ENCODE measurements at regions not wholly inside any gene's neighbourhood (a gene's known extent, or its start where the extent isn't known, plus 50 kb on each side); places are given as distances from the start of the nearest gene placed in this dataset.

DNA sequence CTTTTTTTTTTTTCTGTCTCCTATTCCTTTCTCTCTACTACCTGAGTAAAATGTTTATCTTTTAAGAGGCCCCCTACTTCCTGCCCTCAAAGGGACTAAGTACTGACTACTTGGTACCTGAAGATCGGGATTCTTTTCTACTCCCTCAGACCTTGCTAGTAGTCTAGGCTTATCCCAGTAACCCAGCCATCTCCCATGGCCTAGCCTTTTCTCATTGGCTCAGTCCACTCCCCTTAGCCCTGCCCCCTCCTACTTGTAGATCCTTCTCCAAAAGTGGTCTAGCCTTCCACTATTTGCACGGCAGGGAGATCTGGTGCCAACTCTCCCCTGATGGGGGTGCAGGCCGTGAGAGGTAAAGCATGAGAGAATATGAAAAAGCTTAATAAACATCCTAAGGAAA is 133.7 kb downstream of the RCN1 start:
- H3K4me3 Mint-ChIP-seq (ENCODE audit: low read depth, unreplicated experiment): no peak overlapping the region
- H3K27me3 Mint-ChIP-seq (ENCODE audit: unreplicated experiment): peaks cover 74% of the 10 kb centered on the region
- intact Hi-C loops (cut with micrococcal nuclease; ENCODE audit: unreplicated experiment): no loop called here
- no peaks in the 10 kb centered on the region for H3K9me3 Mint-ChIP-seq (ENCODE audit: low read depth, unreplicated experiment)
- H3K36me3 Mint-ChIP-seq (ENCODE audit: insufficient read depth, unreplicated experiment): no peaks in the 10 kb centered on the region
- no peaks in the 10 kb centered on the region for H3K4me1 Mint-ChIP-seq (ENCODE audit: low read depth, unreplicated experiment)
- H3K27ac Mint-ChIP-seq (ENCODE audit: unreplicated experiment): no peak overlapping the region
- no peak for DNase-seq
- CTCF ChIA-PET: no interaction called here
- TF ChIP-seq, protein P1, sequence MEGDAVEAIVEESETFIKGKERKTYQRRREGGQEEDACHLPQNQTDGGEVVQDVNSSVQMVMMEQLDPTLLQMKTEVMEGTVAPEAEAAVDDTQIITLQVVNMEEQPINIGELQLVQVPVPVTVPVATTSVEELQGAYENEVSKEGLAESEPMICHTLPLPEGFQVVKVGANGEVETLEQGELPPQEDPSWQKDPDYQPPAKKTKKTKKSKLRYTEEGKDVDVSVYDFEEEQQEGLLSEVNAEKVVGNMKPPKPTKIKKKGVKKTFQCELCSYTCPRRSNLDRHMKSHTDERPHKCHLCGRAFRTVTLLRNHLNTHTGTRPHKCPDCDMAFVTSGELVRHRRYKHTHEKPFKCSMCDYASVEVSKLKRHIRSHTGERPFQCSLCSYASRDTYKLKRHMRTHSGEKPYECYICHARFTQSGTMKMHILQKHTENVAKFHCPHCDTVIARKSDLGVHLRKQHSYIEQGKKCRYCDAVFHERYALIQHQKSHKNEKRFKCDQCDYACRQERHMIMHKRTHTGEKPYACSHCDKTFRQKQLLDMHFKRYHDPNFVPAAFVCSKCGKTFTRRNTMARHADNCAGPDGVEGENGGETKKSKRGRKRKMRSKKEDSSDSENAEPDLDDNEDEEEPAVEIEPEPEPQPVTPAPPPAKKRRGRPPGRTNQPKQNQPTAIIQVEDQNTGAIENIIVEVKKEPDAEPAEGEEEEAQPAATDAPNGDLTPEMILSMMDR (IDR thresholded peaks at IDR 0.05; ENCODE audit: unreplicated experiment): no peak
- no TSS peak for BruUV-seq (replicated peaks)

DNA sequence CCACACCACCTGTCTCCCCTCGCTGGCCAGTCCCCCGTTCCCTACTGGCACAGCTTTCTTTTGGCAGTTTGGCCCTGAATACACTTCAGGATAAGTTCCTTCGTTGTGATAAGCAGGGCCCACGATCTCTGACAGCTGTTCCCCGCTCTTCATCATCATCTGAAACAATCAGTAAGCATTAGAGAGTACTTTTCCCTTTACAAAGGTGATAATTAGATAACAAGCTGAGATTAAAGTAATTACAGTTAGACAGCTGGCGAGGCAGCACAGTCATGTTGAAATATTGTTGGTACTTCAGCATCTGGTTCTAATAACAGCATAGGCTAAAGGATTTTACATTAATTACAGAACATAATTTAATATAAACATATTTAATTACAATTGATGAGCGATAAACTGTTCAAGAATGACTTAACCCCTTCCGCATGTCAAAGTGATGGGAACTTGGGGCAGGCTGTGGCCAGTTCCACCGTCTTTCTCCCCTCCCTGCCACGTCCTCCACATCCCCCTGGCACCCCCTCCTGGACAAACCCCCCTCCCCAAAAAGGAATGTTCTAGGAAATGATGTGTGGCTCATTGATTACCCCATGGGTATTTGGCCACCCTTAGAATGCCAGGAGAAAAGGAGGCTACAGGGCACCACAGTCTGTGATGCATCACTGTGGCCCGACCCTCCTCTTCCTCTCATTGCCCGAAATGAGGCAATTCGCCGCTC is 134.9 kb downstream of the RCN1 start:
- DNase-seq: no peak
- Mint-ChIP-seq H3K4me3 (ENCODE audit: low read depth, unreplicated experiment) (no peak overlapping the region), H3K27ac (ENCODE audit: unreplicated experiment) (no peak overlapping the region), H3K9me3 (ENCODE audit: low read depth, unreplicated experiment) (no peaks in the 10 kb centered on the region), H3K4me1 (ENCODE audit: low read depth, unreplicated experiment) (no peaks in the 10 kb centered on the region), H3K36me3 (ENCODE audit: insufficient read depth, unreplicated experiment) (no peaks in the 10 kb centered on the region), H3K27me3 (ENCODE audit: unreplicated experiment) (peaks cover 63% of the 10 kb centered on the region)
- CTCF ChIA-PET: no interaction called here
- intact Hi-C loops (cut with micrococcal nuclease; ENCODE audit: unreplicated experiment): no loop called here
- TF ChIP-seq, protein P1 (IDR thresholded peaks at IDR 0.05; ENCODE audit: unreplicated experiment): no peak
- no TSS peak for BruUV-seq (replicated peaks)

DNA sequence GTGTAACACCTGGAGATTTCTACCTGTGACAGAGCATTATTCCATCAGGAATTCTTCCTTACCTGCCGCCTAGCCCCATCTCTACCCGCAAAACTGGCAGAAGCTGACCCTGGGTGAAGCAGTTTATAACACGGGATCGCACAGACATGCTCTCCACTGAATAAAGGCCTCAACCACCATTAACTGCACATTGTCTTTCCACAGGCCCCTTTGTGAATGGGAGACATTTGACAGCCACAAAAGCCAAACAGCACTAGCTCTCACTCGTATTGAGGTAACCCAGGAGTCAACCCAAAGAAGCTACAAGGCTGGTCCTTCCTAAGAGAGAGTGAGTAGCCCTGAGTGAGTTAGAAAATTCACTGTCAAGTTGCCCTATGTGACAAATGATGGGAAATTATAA is 135.6 kb downstream of the RCN1 start:
- DNase-seq: no peak
- BruUV-seq (replicated peaks): no TSS peak
- Mint-ChIP-seq H3K9me3 (ENCODE audit: low read depth, unreplicated experiment) (no peaks in the 10 kb centered on the region), H3K36me3 (ENCODE audit: insufficient read depth, unreplicated experiment) (no peaks in the 10 kb centered on the region), H3K4me1 (ENCODE audit: low read depth, unreplicated experiment) (no peaks in the 10 kb centered on the region), H3K27ac (ENCODE audit: unreplicated experiment) (no peak overlapping the region), H3K27me3 (ENCODE audit: unreplicated experiment) (peaks cover 55% of the 10 kb centered on the region), H3K4me3 (ENCODE audit: low read depth, unreplicated experiment) (no peak overlapping the region)
- TF ChIP-seq, protein P1 (IDR thresholded peaks at IDR 0.05; ENCODE audit: unreplicated experiment): no peak
- intact Hi-C loops (cut with micrococcal nuclease; ENCODE audit: unreplicated experiment): no loop called here
- CTCF ChIA-PET: no interaction called here

DNA sequence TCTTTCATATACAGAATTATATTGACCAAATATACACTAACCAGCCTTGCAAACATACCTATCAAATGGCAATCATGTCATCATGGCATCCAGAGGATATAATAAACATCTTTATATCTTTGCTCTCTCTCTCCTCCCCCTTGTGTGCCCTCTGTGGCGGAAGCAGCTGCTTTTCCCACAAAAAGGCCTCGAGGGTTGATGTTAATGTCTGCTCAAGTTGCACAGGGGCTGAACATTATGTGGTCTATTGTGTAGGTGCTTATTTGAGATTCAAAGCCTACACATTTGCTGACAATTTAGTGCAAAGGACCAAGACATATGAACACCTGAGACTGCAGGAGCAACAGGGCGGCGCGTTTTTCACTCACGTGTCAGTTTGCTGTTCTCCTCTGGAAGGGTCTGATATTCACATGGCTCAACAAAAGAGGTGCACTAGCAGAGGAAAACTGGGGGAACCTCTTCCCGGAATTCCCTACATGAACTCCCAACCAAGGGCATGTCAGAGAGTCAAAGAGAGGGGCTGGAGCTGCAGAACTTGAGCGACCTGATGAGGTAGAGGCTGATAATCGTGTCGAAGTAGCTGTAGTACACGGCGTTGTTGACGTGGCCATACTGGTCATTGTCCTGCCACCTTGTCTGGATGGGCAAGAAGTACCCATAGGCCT is 138.8 kb downstream of the RCN1 start:
- CTCF ChIA-PET: interaction anchor here (0.7 kb wide), 2 partner anchors 29 to 296 kb away, joined by 5 to 8 read pairs; no protein-coding TSS in a partner anchor
- Mint-ChIP-seq H3K4me1 (ENCODE audit: low read depth, unreplicated experiment) (no peaks in the 10 kb centered on the region), H3K4me3 (ENCODE audit: low read depth, unreplicated experiment) (no peak overlapping the region), H3K27me3 (ENCODE audit: unreplicated experiment) (peaks cover 40% of the 10 kb centered on the region), H3K9me3 (ENCODE audit: low read depth, unreplicated experiment) (no peaks in the 10 kb centered on the region), H3K27ac (ENCODE audit: unreplicated experiment) (no peak overlapping the region), H3K36me3 (ENCODE audit: insufficient read depth, unreplicated experiment) (no peaks in the 10 kb centered on the region)
- intact Hi-C loops (cut with micrococcal nuclease; ENCODE audit: unreplicated experiment): no loop called here
- no TSS peak for BruUV-seq (replicated peaks)
- no peak for DNase-seq
- TF ChIP-seq, protein P1 (IDR thresholded peaks at IDR 0.05; ENCODE audit: unreplicated experiment): no peak
